ENCODE measurements at regions not wholly inside any gene's neighbourhood (a gene's known extent, or its start where the extent isn't known, plus 50 kb on each side); places are given as distances from the start of the nearest gene placed in this dataset.

DNA sequence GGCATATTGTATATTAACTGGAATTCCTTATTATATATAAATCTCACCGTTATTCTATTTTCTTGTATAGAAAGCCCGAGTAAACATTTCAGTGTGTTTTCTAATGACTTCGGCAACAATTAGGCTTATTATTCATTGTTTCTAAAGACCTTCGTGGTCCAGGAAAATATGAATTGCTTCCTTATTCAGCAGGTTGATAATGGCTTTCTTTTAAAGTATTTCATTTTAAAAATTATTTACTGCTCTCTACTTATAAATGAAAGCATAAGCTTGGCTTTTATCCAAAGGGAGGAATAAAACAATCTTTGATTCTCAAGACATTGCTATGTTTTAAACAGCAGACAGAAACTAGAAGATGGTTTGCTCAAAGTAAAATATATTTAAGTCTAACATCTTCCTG is 198.4 kb upstream of the RGS18 start:
- no peak overlapping the region for H4K5ac ChIP-seq (ENCODE audit: insufficient read length, low read depth, low read length)
- no peak for TF ChIP-seq CTCF (conservative IDR thresholded peaks at IDR 0.05)
- H3K56ac ChIP-seq (ENCODE audit: insufficient read length, low read depth, low read length) = no peak overlapping the region
- H3K18ac ChIP-seq (ENCODE audit: insufficient read length, low read depth, low read length) = no peak overlapping the region
- no CpG with 5 or more reads among the region's 4 CpGs for WGBS (ENCODE audit: extremely low coverage, insufficient read length, low lambda C conversion rate)
- Mint-ChIP-seq H3K4me3 (no peak overlapping the region), H3K9me3 (no peaks in the 10 kb centered on the region), H3K36me3 (ENCODE audit: insufficient read depth in 1 of 3, low read depth in 3 of 3) (no peaks in the 10 kb centered on the region), H3K27ac (no peak overlapping the region), H3K4me1 (no peaks in the 10 kb centered on the region), H3K27me3 (ENCODE audit: low read depth) (no peaks in the 10 kb centered on the region)
- H2BK120ac ChIP-seq (ENCODE audit: low read depth, low read length, poor library complexity, severe bottlenecking) = no peak overlapping the region
- H2BK5ac ChIP-seq (ENCODE audit: insufficient read length, low read length) = no peak overlapping the region
- H3K4ac ChIP-seq (ENCODE audit: low read depth, low read length) = no peak overlapping the region
- H3T11ph ChIP-seq (ENCODE audit: low read length) = no peak overlapping the region
- no peak overlapping the region for H3K27ac ChIP-seq (ENCODE audit: insufficient read length, low read depth, low read length)
- DNase-seq = no peak
- H3K23ac ChIP-seq (ENCODE audit: insufficient read length, low read depth, low read length) = no peak overlapping the region
- H3K27me3 ChIP-seq (ENCODE audit: insufficient read depth, low read length) = no peaks in the 10 kb centered on the region
- H2AK5ac ChIP-seq (ENCODE audit: insufficient read length, low read length) = no peak overlapping the region
- no peak overlapping the region for H2AFZ ChIP-seq (ENCODE audit: low read length)
- H4K91ac ChIP-seq (ENCODE audit: insufficient read length, low read depth, low read length) = no peak overlapping the region
- no peaks in the 10 kb centered on the region for H3K79me1 ChIP-seq (ENCODE audit: insufficient read depth, low read depth, low read length, poor library complexity, severe bottlenecking)
- H4K20me1 ChIP-seq (ENCODE audit: control insufficient read depth, insufficient read depth, insufficient read length) = no peaks in the 10 kb centered on the region
- H2BK12ac ChIP-seq (ENCODE audit: insufficient read length, low read depth, low read length) = no peak overlapping the region
- no peaks in the 10 kb centered on the region for H3K23me2 ChIP-seq (ENCODE audit: insufficient read length, low read depth, low read length, poor library complexity, severe bottlenecking)
- H3K14ac ChIP-seq (ENCODE audit: insufficient read depth, low read length) = no peak overlapping the region
- no peaks in the 10 kb centered on the region for H3K79me2 ChIP-seq (ENCODE audit: insufficient read depth, low read length)
- H2BK15ac ChIP-seq (ENCODE audit: low read depth, low read length) = no peak overlapping the region
- no peak overlapping the region for H2BK20ac ChIP-seq (ENCODE audit: low read depth, low read length, poor library complexity, severe bottlenecking)
- H3K9ac ChIP-seq (ENCODE audit: extremely low read depth, insufficient read length, low read length) = no peak overlapping the region
- no peaks in the 10 kb centered on the region for H3K9me3 ChIP-seq (ENCODE audit: control insufficient read depth, low read depth, low read length)
- H4K8ac ChIP-seq (replicated peaks; ENCODE audit: insufficient read length, low read depth, low read length) = no peak overlapping the region
- H3K4me2 ChIP-seq (ENCODE audit: insufficient read depth, insufficient read length, low read length) = no peak overlapping the region
- no peaks in the 10 kb centered on the region for H3K4me1 ChIP-seq (ENCODE audit: insufficient read depth, low read length)
